CD4-positive, alpha-beta T cell treated with Interferon gamma for 1 hour (primary cell): ENCODE measurements at regions not wholly inside any gene's neighbourhood (a gene's known extent, or its start where the extent isn't known, plus 50 kb on each side); places are given as distances from the start of the nearest gene placed in this dataset.
"Not testable (repeated sequence)": the region's sequence is repeated elsewhere in the genome, so short reads cannot be mapped to it uniquely, and the experiment has no call there.

Experiments used
- DNase-seq: peaks from one replicate; pipeline ENCODE4 v3.0.0-alpha.2; 2020

GRCh38 chr14:85336257-85336656, 193.7 kb upstream of the FLRT2 start:
- DNase-seq, result no peak

- no peak for DNase-seq
Observed at GRCh38 chr14:85336817-85337216, 193.1 kb upstream of the FLRT2 start.

- no peak for DNase-seq
Observed at GRCh38 chr14:85338895-85339294, 191.0 kb upstream of the FLRT2 start.

GRCh38 chr14:85342858-85343607, 186.9 kb upstream of the FLRT2 start:
- DNase-seq, result no peak

- no peak for DNase-seq
Observed at GRCh38 chr14:85344171-85344570, 185.8 kb upstream of the FLRT2 start.

- DNase-seq, result no peak
Observed at GRCh38 chr14:85344847-85345570, 184.9 kb upstream of the FLRT2 start.

GRCh38 chr14:85350667-85351066, 179.3 kb upstream of the FLRT2 start:
- no peak for DNase-seq

- DNase-seq, result not testable (repeated sequence)
Observed at GRCh38 chr14:85352588-85352987, 177.4 kb upstream of the FLRT2 start.

GRCh38 chr14:85357120-85357519, 172.8 kb upstream of the FLRT2 start:
- DNase-seq, result no peak

- no peak for DNase-seq
Observed at GRCh38 chr14:85358136-85358785, 171.7 kb upstream of the FLRT2 start.

GRCh38 chr14:85359505-85359904, 170.4 kb upstream of the FLRT2 start:
- DNase-seq, result no peak

- no peak for DNase-seq
Observed at GRCh38 chr14:85363358-85363757, 166.6 kb upstream of the FLRT2 start.

- DNase-seq, result no peak
Observed at GRCh38 chr14:85366226-85366625, 163.7 kb upstream of the FLRT2 start.

- no peak for DNase-seq
Observed at GRCh38 chr14:85380881-85381280, 149.1 kb upstream of the FLRT2 start.

GRCh38 chr14:85382341-85382740, 147.6 kb upstream of the FLRT2 start:
- DNase-seq, result no peak

- DNase-seq, result no peak
Observed at GRCh38 chr14:85387181-85387580, 142.8 kb upstream of the FLRT2 start.

GRCh38 chr14:85390236-85390635, 139.7 kb upstream of the FLRT2 start:
- DNase-seq, result no peak

- DNase-seq, result no peak
Observed at GRCh38 chr14:85391455-85391854, 138.5 kb upstream of the FLRT2 start.

- DNase-seq, result no peak
Observed at GRCh38 chr14:85391892-85392291, 138.1 kb upstream of the FLRT2 start.

GRCh38 chr14:85399186-85399585, 130.8 kb upstream of the FLRT2 start:
- no peak for DNase-seq

GRCh38 chr14:85400678-85401077, 129.3 kb upstream of the FLRT2 start:
- DNase-seq, result no peak

- no peak for DNase-seq
Observed at GRCh38 chr14:85401384-85401783, 128.6 kb upstream of the FLRT2 start.

GRCh38 chr14:85402569-85403162, 127.3 kb upstream of the FLRT2 start:
- DNase-seq, result no peak
